GM19397 (cell line): ENCODE measurements at regions not wholly inside any gene's neighbourhood (a gene's known extent, or its start where the extent isn't known, plus 50 kb on each side); places are given as distances from the start of the nearest gene placed in this dataset.

Experiments
- ATAC-seq: cut with Tn5 transposase; IDR thresholded peaks from one replicate; pipeline ENCODE4 v1.9.1; 2021; ENCODE audit warnings: mild to moderate bottlenecking, moderate library complexity; ENCODE audit not compliant: unreplicated experiment

DNA sequence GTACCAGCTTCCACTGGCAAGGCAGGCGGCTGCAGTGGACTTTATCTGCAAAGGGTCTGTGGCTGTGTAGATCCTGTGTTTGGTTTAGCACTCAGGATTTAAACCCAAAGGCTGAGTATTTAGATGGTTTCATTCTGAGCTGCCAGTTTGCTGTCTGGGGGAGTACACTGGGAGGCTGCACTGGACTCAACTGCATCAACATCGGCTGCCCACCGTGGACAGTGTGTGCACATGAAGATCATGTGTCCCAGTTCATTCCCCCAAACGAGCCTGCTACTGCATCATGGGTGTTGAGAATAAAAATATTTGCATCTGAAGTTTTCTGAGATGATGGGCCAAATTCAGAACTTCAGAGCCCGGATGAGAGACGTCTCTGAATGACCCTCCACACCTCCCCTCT, 328.6 kb upstream of the SHH start:
- ATAC-seq = no peak

DNA sequence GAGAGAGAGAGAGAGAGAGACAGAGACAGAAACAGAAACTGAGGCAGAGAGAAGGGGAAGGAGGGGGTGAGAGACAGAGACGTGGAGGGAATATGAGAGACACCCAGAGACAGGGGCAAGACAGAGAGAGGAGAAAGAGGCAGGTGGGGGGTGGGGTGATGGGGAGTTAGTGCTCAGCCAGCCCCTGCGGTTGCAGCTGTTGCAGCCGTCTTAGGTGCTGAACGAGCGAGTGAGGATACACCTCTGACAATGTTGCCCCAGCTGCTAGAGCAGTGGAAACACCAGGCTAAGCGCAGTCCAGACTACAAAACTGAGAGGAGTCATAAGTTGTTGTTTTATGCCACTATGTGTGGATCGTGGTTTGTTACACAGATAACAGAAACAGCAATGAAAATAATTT, 328.2 kb upstream of the SHH start:
- ATAC-seq = no peak

DNA sequence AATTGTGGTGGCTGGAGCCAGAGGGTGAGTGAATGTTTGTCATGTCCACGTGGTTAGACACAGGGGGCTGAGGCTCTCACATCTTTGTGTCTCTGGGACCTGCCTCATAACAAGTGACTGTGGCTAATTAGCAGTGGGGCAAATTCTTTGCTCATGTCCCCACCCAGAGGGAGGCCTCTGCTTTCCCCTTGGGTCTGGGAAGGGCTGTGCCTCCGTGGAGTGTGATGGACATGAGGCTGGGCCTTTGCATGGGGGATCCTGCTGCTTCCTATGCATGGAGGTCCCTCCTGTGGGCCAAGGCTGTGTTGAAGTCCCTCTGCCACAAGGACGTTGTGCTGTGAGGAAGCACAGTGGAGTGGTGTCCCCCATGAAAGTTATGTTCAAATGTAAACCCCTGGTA, 327.4 kb upstream of the SHH start:
- ATAC-seq = no peak

DNA sequence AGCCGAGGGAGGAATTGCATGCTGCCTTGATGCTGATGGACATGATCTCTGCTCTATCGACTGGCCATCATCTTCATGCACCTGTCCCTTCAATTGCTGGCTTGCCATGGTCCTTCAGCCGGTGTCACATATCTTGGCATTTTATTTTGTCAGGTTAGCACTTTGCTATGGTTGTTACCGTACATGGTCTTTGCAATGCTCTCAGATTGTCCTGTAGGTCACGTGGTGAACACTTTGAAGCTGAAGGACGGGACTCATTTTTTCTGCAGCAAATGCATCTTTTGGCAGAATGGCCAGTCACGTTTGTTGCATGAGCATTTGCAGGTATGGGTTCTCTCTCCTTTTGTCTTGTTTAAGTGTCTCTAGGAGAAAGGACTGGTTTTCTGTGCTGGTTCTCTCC, 326.8 kb upstream of the SHH start:
- no peak for ATAC-seq

DNA sequence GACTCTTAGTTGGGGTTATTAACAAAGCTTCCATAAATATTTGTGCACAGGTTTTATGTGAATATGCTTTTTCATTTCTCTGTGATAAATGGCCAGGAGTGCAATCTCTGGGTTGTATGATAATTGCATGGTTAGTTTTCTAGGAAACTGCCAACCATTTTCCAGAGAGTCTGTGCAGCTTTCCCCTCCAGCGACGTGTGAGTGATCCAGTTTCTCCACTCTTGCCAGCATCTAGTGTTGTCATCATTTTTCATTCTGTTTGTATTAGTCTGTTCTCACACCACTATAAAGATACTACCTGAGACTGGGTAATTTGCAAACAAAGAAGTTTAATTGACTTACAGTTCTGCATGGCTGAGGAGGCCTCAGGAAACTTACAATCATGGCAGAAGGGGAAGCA, 319.6 kb upstream of the SHH start:
- ATAC-seq = no peak

DNA sequence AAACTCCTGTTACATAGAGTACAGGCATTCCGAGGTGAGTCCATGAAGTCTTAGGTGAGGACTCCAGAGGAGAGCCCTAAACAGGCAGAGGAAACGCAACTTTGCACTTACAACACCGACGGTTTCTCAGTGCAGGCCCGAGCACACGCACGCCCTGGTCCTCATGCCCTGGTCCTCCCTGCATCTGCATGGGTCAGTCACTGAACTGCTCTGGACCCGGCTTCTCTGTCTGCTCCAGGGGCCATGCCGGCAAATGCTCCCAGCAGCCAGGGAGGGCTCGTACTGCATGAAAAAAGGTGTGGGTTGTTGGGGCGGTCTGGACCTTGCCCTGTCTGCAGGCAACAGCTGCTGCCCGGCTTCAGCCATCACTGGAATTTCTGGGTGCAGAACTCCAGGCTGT, 317.3 kb upstream of the SHH start:
- no peak for ATAC-seq

DNA sequence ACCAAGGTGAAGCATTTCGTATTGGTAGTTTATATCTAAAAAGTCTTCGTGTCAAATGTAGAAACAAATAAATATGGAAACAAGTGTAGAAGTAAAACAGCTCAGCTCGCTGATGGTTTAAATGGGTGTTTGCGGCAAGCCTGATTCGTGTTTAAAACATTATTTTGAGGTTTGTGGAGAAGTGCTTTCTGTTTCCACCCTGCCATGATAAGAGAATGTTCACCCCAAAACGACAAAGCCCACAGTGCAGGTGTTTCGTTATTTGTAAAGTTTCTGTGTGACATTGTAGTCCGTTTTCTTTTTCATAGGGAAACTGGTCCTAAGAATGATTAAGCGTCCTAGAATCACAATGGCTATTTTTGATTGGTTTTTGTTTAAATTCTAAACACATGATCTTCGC, 316.2 kb upstream of the SHH start:
- no peak for ATAC-seq

DNA sequence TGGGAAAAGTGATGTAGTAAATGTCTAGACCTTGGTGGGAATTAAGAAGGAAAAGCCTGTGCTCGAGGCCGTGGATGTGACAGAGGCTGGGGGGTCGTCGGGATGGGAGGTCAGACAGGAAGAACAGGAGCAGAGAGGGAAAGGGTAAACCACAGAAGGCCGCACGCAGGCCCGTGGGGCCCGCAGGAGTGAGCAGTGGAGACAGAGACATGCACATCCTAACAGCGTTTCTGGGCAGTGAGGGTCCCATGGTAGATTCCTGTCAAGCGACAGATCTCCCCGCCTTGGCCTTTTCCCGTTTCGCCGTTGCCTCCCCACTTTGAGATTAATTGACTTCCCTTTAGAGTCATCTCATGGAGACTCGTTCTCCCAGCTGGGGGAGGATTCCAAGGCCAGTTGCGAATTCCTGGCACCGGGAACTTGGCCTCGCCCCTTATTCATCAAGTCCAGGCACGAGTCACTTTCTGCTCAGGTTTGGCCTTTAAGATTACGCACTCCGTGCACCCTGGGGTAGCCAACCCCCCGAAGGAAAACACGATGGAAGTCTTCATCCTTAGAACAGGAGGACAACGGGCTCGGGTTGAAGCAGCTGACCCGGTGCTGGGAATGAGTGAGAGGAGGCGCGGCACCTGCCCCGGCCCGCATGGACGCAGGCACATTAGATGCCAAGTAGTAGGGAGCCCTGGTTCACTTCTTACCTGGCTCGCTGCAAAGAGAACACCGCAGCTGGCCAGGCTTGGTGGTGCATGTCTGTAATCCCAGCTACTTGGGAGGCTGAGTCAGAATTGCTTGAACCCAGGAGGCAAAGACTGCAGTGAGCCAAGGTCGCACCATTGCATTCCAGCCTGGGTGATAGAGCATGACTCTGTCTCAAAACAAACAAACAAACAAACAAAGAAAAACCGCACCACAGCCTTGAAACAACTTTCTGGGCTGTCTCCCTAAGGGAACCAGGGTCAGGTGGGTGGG, 315.2 kb upstream of the SHH start:
- ATAC-seq = no peak

DNA sequence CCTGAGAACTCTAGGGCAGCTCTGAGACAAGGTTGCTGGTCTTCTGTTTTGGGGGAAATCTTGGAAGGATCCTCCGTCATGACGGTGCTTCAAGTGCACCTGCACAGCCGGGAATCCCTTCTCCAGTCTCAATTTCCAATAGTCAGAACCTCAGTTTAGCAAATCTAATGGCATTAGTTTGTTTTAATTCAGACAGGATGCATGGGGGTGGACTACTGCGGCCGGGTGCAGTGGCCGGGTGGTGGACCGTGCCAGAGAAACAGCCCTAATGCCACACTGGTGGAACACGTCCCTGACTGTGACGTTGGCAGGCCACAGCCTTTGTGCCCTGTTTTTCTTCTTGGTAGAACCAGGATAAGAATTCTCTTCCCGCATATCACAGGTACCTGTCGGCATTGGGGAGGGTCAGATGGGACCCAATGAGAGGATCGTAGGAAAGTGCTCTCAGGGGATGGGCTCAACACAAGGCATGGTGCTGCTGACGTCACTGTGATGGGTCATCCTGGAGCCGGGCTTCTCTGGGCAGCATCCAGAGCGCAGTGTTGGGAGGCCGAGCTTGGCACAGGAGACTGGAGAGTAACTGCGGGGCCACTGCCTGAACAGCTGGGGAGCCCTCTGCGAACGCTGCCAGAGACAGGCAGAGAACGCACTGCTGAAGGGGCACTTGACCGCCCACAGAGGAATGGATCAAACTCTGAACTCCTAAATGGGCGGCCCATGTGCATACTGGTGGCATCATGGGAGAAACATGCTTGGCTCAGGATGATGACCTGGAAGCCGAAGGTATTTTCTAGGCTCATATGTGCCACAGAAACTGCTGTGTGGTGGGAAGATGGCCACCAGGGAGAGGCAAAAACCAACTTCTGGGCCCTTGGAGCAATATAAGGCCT, 313.8 kb upstream of the SHH start:
- no peak for ATAC-seq

DNA sequence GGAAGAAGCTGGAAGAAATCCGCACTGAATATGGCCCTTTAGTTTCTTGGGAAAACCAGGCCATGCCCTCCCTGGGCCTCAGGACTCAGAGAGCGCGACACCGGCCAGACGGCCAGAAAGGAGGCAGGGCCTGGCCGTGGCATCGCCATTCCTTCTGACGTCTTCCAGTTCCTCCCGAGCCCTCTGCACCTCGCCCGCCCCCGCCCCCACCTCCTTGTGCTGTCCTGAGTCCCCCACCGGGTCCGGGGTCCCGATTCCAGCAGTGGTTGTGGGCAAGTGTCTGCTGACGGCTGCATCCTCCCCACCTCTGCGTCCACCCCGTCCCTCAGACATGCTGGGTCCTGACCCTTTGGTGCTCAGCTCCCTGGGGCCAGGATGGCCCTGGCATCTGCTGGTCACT, 312.1 kb upstream of the SHH start:
- ATAC-seq = no peak

DNA sequence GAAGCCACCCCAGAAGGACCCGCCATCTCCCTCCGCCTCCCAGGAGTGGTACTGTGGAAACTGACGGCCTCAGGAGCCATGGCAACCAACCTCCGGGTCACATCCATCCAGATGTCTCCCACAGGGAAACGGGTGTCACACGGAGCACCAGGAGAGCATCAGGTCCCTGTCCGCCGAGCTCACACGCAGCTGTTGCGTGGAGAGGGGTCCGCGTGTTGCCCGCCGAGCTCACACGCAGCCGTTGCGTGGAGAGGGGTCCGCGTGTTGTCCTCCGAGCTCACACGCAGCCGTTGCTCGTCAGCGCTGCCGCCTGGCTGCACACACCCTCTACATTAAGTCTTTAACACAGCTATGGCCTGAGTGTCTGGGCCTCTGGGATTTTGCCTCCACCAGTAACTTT, 311.1 kb upstream of the SHH start:
- no peak for ATAC-seq

DNA sequence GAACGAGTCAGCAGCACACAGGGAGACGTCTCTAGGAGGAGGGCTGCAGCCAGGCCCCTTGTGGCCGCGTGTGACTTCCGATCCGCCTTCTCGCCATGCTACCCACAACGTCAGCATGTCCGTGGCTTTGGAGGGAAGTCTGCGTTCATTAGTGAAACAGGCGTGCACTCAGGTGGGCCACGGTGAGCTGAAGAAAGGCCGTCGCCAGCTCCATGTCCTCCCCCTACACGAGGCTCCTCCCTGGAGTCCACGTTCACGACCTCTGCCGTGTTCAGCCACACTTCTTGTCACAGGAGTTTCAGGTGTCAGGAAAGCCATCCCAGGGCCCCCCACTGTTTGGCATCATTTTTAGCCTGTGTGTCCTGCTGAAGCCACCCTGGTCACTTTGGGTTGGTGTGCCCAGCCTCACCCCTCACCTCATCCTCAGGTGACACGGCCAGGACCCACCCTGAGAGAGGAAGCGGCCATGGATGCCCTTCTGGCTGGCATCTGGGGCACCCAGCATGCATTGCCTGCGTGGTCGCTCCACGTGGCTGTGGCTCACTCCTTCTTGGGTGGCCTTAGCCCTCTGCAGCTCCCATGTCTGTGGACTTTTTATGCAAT, 310.6 kb upstream of the SHH start:
- no peak for ATAC-seq

DNA sequence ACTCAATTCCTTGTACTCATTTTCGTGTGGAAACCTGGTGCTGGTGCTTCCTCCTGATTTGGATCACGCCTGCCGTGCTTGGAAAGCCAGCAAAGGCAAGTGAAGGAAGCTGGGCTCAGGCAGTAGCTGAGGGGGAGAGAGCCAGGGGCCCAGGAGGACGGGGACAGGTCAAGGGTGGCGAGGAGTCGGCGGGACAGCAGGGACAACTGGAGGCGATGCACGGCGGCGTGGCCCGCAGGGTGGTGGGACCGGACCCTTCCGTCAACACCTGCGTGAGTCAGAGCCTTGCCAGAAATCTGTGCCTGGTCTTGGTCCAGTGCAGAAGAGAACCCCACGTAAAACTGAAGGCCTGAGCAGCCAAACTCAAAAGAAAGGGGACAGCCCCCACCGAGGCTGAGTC, 309.7 kb upstream of the SHH start:
- no peak for ATAC-seq

DNA sequence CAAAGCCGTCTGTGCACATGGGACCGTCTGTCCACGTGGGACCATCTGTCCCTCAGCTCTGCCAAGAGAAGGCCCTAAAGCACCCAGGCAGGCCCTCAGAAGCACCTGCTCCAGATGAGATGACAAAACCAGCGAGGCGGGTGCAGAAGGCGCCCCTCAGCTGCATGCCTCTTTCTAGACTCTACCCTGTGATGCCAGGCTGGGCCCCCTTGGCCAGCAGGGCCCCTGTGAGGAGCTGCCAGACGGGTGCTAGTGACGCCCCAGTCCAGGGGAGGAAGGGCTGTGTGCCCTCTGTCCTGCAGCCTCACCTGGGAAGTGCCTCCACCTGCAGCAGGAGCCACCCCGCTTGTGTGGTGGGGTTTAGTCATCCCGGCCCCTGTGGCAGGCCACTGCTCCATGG, 309.2 kb upstream of the SHH start:
- no peak for ATAC-seq

DNA sequence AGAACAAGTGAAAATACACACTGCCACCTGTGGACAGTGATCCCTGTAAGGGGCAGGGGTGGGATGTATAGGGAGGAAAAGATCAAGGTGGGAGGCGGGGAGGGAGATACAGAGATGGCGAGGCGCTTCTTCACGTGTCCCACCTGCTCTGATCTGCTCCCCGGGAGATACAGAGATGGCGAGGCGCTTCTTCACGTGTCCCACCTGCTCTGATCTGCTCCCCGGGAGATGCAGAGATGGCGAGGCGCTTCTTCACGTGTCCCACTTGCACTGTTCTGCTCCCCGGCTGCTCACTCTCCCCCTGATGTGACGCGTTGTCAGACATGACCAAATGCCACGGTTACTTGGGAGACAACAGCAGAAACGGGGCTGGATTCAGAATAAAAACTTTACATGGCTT, 308.3 kb upstream of the SHH start:
- no peak for ATAC-seq

DNA sequence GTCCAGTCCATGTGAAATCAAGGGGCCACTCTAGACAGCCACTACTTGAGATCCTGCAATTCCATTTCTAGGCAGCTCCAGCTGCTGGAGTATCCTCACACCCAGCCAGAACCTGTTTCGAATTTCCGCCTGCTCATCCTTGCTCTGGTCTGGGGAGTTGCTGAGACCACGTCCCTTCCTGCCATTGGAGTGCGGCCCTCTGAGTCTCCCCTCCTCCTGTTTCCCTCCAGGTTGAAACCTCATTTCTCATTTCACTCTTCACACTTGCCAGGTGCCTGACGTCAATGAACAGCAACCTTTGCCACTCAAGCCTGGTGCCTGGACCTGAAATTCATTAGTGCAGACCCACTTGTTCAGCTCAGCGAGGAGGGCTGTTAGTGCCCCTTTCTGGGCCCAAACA, 307.5 kb upstream of the SHH start:
- no peak for ATAC-seq

DNA sequence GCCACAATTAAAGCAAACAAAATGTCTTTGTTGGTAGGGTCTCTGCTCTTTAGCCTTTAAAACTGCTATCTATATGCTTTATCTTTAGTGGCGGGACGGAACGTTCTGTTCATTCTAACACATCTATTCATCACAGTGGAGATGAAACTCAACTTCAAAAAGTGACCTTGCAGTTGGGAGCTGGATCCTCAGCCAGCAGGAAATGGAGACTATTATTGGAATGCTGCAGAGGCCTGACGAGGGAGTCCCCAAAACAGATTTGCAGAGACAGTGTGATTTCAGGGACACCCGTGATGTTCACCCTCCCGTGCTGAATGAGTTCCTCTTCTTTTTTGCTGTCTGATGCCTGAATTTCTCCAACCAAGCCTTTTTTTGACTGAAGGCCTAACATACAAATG, 306.0 kb upstream of the SHH start:
- ATAC-seq = no peak

DNA sequence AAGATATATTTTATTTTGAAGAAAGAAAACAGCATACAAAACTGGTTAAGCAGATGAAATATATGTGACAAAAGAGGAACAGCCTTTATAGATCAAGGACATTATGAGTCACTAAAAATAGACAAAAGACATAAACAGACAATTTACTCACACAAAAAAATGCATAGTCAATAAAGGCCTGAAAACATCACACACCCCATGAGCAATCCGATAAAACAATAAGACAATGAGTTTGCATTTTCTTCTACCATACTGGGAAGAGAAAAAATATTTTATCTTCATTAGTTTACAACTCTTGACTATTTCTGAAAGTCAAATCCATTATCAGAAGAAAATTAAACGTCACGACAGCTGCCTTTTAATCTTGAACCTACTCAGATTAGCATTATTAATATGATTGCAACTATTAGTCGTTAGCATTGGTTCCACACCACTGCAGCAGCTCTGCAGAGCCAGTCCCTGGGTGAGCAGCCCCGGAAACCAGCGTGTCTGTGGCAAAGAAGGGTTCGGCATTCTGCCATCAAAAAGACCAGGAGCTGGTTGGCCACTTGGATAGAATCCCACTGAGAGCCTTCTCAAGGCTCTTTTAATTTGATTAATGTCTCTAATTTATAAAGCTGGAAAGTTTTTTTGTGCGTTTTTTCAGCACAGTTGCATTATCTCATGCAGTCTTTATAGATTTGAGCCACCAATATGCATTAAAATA, 305.4 kb upstream of the SHH start:
- ATAC-seq = no peak

DNA sequence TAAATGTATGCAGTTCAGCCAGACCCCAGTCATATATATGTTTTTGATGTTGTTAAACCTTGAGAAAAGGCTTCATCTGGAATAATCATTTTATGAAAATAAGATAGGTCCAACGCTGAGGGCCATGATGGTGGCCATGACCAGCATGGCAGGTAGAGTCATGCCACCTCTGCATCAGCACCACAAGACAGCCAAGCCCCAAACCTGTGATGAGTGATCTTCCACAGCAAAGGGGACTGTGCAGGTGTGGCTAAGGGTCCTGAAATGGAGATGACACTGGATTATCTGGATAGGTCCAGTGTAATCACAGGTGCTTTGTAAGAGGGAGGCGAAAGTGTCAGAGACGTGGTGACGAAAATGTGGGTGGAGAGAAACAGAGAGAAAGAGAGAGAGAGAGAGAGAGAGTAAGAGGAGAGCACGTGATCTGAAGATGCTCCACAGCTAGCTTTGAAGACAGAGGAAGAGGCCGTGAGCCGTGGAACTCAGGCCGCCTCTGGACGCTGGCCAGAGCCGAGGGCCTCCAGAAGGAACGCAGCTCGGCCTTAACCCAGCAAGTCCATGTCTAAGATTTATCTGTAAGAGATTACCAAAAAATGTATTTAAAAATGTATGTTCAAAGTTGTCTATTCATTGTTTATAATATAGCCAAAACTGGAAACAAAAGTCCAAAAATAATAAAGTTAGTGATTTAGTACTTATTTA, 304.4 kb upstream of the SHH start:
- no peak for ATAC-seq

DNA sequence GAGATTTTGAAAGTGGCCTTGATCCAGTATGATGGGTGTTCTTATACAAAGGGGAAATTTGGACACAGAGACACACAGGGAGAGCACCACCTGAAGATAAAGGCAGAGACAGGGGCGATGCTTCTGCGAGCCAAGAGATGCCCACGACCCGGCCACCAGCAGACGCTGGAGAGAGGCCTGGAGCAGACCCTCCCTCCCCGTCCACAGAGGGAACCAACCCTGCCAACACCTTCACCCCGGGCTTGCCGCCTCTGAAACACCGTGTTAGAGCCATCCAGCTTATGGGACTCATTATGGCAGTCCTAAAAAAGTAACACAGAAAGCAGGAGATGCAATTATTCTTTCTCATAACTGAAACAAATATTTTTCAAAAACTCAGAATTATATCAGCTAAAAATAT, 303.3 kb upstream of the SHH start:
- ATAC-seq = no peak
